ENCODE measurements at regions not wholly inside any gene's neighbourhood (a gene's known extent, or its start where the extent isn't known, plus 50 kb on each side); places are given as distances from the start of the nearest gene placed in this dataset.
A peak's percentile ranks its signal among the peaks of the same experiment; 100 is the strongest.

DNA sequence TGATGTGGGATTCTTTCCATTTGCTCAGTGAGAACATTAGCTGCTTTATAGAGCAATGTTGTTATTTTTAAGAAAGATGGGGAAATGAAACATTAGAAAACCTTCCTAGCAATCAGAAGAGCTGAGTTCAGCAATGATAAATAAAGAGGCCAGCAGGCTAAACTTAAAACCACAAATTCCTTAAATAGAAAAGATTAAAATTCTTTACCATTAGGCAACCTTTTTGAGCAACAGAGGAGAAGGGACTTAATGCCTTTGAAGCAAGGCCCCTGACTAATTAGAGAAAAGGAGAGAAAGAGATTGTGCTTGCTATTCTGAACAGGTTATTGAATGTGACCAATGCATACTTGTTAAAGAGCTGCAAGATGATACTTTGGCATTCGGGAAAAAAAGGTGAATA lies 160.8 kb upstream of the LMO3 start:
- DNase-seq (ENCODE audit: low spot score in 2 of 2): no peak
- H3K27me3 ChIP-seq: no peaks in the 10 kb centered on the region
- peaks cover 0 to 24% (median 0%) of the 10 kb centered on the region in 4 donors for H3K9me3 ChIP-seq
- 73 to 77% methylated on average over 1 of the region's 1 CpG for WGBS, 2 donors
- TF ChIP-seq, protein P1, sequence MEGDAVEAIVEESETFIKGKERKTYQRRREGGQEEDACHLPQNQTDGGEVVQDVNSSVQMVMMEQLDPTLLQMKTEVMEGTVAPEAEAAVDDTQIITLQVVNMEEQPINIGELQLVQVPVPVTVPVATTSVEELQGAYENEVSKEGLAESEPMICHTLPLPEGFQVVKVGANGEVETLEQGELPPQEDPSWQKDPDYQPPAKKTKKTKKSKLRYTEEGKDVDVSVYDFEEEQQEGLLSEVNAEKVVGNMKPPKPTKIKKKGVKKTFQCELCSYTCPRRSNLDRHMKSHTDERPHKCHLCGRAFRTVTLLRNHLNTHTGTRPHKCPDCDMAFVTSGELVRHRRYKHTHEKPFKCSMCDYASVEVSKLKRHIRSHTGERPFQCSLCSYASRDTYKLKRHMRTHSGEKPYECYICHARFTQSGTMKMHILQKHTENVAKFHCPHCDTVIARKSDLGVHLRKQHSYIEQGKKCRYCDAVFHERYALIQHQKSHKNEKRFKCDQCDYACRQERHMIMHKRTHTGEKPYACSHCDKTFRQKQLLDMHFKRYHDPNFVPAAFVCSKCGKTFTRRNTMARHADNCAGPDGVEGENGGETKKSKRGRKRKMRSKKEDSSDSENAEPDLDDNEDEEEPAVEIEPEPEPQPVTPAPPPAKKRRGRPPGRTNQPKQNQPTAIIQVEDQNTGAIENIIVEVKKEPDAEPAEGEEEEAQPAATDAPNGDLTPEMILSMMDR (IDR thresholded peaks at IDR 0.05): no peak
- TF ChIP-seq POLR2A (IDR thresholded peaks at IDR 0.05) (no peak), EP300 (IDR thresholded peaks at IDR 0.05) (no peak)
- no peaks in the 10 kb centered on the region for H3K36me3 ChIP-seq
- H3K4me1 ChIP-seq: no peaks in the 10 kb centered on the region
- no peak overlapping the region for H3K4me3 ChIP-seq
- no peak overlapping the region for H3K27ac ChIP-seq

DNA sequence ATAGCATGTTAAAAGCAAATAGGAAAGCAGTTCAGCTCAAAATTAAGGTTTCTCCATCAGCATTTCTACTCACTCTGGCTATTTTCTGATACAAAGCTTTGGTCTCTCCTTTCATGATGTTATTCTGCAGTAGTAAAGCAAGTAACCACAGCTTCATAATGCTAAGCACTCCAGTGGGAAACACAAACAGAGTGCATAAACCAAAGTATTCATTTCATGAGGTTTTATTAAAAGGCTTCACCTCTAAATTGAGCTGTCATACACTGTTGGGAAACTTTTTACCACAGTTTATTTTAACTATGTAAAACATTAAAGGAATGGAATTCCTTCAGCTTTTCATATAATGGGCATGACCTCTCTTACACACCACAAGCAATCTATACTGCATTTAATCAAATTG lies 157.9 kb upstream of the LMO3 start:
- no peak for DNase-seq (ENCODE audit: low spot score in 2 of 2)
- H3K4me3 ChIP-seq: no peak overlapping the region
- H3K4me1 ChIP-seq: no peaks in the 10 kb centered on the region
- H3K27me3 ChIP-seq: no peaks in the 10 kb centered on the region
- no peaks in the 10 kb centered on the region for H3K36me3 ChIP-seq
- H3K9me3 ChIP-seq: peaks cover 0 to under 1% (median 0%) of the 10 kb centered on the region in 4 donors
- no peak overlapping the region for H3K27ac ChIP-seq
- TF ChIP-seq POLR2A (IDR thresholded peaks at IDR 0.05): no peak
- TF ChIP-seq, protein P1 (IDR thresholded peaks at IDR 0.05): no peak
- no peak for TF ChIP-seq EP300 (IDR thresholded peaks at IDR 0.05)

DNA sequence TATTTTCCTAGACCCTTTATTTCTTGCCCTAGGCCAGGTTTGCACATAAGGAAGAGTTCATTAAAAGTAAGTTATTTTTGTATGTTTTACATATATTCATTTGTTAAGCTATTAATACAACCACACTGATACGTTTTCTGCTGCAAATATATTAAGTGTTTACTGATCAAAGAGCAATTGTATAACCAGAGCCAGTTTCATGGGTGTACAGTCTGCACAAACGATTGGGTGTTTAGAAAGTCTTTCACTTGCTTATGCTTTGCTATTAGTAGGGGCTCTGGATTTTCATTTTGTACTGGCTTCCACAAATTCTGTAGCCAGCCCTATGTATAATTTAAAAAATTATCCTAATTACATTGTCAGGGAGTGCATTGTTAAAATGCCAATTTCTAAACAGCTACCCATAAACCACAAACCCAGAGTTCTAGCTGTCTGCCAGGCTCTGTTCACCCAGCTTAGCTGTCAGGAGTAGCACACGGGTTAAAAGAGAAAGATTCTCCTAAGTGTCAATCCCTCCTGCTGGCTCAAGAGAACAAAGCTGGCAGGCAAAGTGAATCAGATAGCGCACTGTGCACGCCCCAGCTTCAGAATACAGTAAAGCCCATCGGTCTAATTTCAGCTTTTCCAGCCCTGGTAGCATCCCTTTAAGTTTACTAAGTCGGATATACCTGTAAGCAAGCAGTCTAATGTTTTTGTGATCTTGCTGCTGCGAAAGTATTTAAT lies 151.0 kb upstream of the LMO3 start:
- 39% methylated on average over 8 of the region's 8 CpGs for WGBS, 2 donors
- Histone ChIP-seq H3K27ac (no peak overlapping the region), H3K36me3 (no peaks in the 10 kb centered on the region), H3K4me1 (no peaks in the 10 kb centered on the region), H3K9me3 (no peaks in the 10 kb centered on the region), H3K27me3 (no peaks in the 10 kb centered on the region), H3K4me3 (no peak overlapping the region)
- TF ChIP-seq EP300 (IDR thresholded peaks at IDR 0.05) (no peak), POLR2A (IDR thresholded peaks at IDR 0.05) (no peak)
- TF ChIP-seq, protein P1 (IDR thresholded peaks at IDR 0.05): no peak
- DNase-seq (ENCODE audit: low spot score in 2 of 2): no peak

DNA sequence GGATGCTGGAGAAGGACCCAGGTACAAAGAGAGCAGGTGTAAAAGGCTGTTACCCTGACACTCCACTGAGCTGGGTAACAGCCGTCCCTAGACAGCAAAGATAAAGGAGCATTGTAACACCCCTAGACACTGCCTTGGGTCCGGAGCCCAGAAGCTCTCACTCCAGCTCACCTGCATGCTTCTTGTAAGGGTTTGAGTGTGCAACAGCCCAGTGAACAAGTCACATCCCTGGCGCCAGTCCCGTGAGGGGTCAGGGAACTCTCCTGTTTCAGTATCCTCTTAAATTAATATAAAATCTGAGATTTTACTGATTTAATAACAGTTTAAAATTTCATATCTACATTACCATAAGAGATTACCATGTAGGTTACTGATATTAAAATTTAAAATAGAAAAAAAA lies 124.8 kb upstream of the LMO3 start:
- no peak for DNase-seq (ENCODE audit: low spot score in 2 of 2)
- Histone ChIP-seq H3K27ac (no peak overlapping the region), H3K4me3 (no peak overlapping the region), H3K9me3 (no peaks in the 10 kb centered on the region), H3K36me3 (no peaks in the 10 kb centered on the region), H3K27me3 (no peaks in the 10 kb centered on the region), H3K4me1 (no peaks in the 10 kb centered on the region)
- TF ChIP-seq EP300 (IDR thresholded peaks at IDR 0.05) (no peak), POLR2A (IDR thresholded peaks at IDR 0.05) (no peak)
- TF ChIP-seq, protein P1 (IDR thresholded peaks at IDR 0.05): no peak
- 96 to 99% methylated on average over 4 of the region's 4 CpGs for WGBS, 2 donors

DNA sequence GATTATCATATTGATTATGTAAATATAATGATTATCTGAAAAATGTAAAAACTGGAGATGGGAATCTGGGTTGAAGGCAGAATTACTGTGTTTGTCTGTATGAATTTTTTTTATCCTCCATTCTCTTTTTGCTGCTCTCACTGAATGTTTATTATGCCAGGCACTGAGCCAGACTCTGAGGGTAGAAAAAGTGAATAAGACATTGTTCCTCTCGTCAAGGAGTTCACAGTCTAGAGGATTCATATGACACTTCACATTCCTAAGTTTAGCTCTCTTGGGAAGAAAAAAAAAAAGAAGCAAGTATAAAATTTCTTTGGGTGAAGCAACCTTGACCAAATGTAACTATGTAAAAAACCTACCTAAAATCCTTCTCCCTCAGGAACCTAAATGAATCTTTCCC lies 120.9 kb upstream of the LMO3 start:
- DNase-seq (ENCODE audit: low spot score in 2 of 2): peak; percentile 13 to 14
- Histone ChIP-seq H3K4me3 (no peak overlapping the region), H3K27me3 (no peaks in the 10 kb centered on the region), H3K4me1 (no peaks in the 10 kb centered on the region), H3K36me3 (no peaks in the 10 kb centered on the region), H3K27ac (no peak overlapping the region), H3K9me3 (no peaks in the 10 kb centered on the region)
- WGBS, 2 donors: 2 to 15% methylated on average over 1 of the region's 1 CpG
- TF ChIP-seq, protein P1 (IDR thresholded peaks at IDR 0.05): no peak
- no peak for TF ChIP-seq POLR2A (IDR thresholded peaks at IDR 0.05)
- no peak for TF ChIP-seq EP300 (IDR thresholded peaks at IDR 0.05)
